GM19035 (cell line): ENCODE measurements at regions not wholly inside any gene's neighbourhood (a gene's known extent, or its start where the extent isn't known, plus 50 kb on each side); places are given as distances from the start of the nearest gene placed in this dataset.
"Not testable (repeated sequence)": the region's sequence is repeated elsewhere in the genome, so short reads cannot be mapped to it uniquely, and the experiment has no call there.

Experiments used
- ATAC-seq: cut with Tn5 transposase; IDR thresholded peaks from one replicate; pipeline ENCODE4 v1.9.1; 2021; ENCODE audit not compliant: unreplicated experiment

DNA sequence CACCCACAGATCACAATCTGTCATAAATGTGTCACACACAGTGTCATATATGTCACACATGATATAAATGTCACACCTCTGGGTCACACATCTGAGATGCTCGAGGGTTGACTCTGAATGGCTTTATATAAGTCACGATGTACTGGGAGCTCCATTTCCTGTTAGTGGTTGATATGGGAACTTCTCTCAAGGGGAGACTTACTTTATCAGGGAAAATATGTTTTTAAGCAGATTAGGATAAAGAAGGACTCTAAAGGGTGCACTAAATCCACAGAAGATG is 83.9 kb upstream of the MEF2A start:
- ATAC-seq = no peak

- no peak for ATAC-seq
Measured at GRCh38 chr15:99482993-99483392, 82.8 kb upstream of the MEF2A start.

DNA sequence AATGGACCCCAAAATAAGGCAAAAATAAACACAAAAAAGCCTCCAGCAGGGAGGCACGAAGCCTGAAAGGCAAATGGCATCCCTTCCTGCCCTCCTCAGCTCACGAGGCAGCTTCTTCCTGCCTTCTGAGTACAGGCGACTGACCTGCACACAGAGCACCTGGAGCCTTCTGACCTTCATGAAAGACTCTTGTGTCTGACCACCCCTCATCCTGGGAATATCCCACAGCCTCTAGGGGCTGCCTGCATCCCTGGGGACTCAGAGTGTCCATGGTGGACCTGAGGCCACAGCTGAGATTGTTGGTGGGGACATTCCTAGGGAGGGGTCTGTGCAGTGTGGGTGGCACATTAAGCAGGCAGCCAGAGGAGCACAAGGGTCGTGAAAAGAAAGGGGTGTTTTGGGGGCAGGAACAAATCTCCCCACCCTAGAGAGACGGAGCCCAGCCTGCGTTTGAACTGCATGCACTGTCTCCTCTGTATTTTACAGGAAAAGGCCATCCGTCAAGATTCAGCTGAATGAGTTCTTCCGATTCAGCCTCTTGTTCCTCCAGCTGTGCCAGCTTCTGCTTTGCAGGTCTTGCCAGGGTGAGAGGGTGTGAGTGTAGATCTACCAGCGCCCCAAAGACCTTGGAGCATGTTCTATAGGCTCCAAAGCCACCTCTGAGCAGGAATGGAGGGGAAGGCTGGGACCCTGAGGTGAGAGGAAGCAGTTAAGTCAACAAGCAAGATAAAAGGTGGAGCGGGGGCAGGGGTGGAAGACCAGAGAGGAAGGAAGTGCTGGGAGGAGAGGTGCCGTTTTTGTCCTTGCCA is 80.4 kb upstream of the MEF2A start:
- no peak for ATAC-seq

GRCh38 chr15:99485992-99486370 is 79.8 kb upstream of the MEF2A start:
- ATAC-seq = no peak

DNA sequence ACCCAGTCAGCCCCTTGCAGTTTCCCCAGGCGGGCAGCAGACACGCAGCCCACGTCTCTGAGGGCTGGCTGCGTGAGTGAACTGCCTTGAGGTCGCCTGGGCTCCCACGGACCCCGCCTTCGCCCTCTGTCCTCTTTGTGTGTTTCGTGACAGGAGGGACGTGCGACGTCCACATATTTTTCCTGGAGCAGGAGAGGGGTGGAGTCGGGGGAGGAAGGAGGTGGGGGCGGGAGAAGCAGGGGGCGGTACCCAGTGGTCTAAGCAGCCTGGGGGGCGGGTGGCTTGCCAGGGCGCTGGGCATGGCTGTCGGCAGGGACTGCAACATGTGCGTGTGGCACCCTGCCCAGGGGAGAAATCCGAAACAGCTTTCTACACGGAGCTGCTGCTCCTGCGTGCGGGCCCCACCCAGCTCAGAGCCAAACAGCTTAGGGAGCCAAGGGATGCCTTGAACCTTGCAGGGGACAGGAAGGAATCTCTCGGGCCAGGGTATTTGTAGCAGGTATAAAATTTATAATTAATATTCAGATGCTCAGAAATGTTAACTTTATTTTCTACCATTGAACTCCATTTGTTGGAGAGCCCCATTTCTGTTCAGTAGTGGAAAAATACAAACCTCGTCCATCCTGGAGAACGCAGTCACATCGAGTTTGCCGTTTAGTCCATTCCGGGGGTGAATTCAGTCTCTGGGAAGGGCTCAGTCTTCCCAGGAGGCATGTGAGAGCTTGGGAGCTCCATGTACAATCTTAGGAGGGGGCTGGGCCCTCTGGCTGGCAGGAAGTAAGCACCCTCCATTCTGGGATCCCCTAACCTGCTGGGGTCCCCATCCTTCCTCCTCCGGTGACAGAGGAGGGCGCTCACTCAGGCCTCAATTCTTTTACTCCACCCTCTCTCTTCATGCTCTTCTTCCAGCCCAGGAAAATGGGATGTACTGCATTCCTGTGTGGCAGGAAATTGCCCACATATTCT is 79.1 kb upstream of the MEF2A start:
- no peak for ATAC-seq

DNA sequence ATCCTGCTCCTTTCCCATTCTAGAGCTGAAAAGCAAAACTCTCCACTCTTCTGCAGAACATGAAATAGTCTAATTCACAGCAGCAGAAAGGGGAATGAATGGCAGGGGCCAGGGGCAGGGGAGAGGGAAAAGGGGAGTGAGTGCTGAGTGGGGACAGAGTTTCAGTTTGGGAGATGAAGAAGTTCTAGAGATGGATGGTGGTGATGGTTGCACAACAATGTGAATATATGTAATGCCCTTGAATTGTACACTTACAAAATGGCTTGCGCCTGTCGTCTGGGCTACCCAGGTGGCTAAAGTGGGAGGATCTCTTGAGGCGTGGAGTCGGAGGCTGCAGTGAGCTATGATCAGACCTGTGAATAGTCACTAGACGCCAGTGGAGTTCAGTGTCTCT is 78.5 kb upstream of the MEF2A start:
- ATAC-seq = no peak

DNA sequence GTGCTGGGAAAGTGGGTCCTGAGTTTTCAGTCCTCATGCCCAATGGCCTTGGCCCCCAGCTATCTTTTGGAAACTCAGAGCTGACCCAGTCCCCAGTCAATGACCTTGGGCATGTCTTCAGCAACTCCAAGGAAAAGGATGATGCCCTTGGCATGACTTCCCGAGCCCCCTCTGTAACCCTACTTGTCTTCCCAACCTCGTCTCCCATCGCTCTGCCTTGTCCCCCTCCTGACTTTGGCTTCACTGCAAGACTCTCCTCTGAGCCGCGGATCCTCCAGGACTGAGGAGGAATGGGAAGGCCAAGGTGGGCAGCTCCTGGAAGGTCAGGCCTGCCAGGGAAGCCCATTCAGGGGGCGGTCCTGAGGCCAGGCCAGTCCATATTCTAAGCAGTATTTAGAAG is 73.5 kb upstream of the MEF2A start:
- no peak for ATAC-seq

GRCh38 chr15:99492716-99493115 is 73.1 kb upstream of the MEF2A start:
- ATAC-seq = no peak

DNA sequence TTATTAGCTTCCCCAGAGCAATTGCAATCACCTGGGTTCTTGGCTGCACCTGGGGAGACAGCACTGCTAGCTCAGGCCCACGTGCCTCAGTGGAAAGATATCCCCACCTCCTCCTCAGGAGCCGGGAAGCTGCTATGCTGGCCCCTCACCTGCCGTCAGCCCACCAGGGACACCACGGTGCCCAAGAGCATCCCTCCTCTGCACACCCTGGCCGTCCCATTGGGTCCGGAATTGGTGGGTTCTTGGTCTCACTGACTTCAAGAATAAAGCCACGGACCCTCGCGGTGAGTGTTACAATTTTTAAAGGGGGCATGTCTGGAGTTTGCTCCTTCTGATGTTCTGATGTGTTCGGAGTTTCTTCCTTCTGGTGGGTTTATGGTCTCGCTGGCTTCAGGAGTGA is 72.3 kb upstream of the MEF2A start:
- no peak for ATAC-seq

GRCh38 chr15:99494536-99495233 is 71.1 kb upstream of the MEF2A start:
- ATAC-seq = not testable (repeated sequence)

DNA sequence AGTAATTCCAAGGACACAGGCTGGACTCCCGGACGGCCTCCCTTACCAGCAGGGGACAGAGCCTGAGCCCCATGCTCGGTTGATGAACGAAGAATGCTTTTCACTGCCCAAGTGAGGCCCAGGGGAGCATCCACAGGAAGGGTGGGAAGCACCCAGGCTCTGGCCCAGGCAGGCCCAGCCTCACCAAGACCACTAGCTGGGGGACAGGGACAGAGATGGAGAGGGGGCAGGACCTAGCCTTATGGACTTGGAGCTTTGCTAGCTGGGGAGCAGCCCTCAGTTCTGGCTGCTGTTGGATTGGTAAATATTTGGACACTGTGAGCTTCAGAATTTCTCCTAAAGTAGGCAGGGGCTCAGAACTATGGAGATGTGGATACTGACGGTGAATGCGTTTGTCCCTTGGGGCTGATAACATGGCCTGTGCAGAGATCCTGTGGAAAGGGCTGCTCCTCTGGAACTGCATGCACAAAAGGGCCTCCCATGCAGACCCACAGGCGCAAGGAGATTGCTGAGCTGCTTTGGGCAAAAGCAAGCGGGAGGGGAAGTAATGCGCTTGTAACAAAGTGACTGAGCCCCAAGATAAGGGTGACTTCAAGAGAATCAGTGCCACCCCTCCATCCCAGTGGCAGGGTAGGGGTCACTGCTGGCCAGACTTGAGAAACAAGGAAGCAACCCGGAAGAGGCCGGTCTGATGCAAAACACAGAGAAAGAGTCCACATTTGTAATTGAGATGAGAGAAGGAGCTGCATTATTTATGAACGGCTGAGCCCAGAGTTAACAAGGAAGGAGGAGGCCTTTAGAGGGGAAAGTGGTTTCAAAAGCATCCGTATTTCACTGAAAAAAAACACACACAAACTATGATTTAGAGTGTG is 70.1 kb upstream of the MEF2A start:
- ATAC-seq = no peak

- no peak for ATAC-seq
Measured at GRCh38 chr15:99496302-99496629, 69.5 kb upstream of the MEF2A start.

DNA sequence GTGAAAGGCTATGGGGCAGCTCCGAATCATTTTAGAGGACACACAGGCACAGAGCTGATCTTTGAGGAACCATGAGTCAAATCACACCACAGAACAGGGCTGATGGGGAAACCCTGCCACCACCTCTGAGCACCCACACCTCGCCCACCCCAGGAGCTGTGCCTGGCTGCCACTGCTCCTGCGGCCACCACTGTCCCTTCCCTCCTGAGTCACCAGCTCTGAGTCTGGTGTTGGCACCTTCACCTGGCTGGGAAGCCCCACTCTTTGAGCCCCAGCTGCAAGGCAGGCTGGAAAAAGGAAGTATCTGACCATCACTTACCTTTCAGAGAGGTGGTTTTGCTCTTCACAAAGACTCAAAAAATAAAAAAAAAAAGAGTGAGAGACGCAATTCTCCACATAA is 63.6 kb upstream of the MEF2A start:
- ATAC-seq = peak; percentile 54

DNA sequence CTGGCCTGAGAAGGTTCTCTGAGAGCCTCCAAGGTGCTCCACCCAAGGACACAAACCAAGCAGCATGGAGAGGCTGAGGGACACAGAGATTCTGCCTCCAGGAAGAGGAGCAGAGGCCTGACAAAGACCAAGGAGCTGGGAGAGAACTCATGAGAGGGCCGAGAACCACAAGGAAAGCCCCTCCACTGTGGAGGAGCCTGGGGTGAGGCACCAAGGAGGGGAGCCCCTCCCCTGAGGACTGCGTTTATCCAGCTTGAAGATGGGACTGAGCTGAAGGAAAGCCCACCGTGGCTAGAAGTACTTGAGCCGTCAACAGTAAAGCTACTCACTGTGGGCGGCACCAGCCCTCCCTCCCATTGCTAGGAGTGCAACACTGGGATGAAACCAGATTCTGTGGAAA is 63.1 kb upstream of the MEF2A start:
- peak; percentile 15 for ATAC-seq

DNA sequence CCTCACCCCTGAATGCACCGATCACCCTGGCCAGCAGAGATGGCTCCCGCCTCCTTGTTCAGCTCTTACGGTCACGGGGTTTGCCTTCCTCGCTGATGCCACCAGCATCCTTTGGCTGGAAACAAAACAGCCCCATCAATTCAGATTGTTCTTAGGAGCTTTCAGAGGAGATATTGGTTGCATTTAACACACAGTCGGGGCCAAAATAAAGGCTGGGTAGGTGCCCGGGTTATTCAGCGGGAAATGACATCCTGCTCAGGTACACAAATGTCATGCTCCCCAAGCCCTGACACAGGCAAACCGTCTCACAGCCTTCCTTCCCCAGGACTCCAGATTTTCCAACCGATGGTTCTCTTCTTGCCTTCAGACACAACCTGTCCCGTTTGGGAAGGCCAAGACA is 62.4 kb upstream of the MEF2A start:
- no peak for ATAC-seq

GRCh38 chr15:99504071-99504822 is 61.5 kb upstream of the MEF2A start:
- ATAC-seq = peak; percentile 21

GRCh38 chr15:99504823-99505551 is 60.8 kb upstream of the MEF2A start:
- ATAC-seq = peak; percentile 40

- no peak for ATAC-seq
Measured at GRCh38 chr15:99506399-99506798, 59.4 kb upstream of the MEF2A start.

DNA sequence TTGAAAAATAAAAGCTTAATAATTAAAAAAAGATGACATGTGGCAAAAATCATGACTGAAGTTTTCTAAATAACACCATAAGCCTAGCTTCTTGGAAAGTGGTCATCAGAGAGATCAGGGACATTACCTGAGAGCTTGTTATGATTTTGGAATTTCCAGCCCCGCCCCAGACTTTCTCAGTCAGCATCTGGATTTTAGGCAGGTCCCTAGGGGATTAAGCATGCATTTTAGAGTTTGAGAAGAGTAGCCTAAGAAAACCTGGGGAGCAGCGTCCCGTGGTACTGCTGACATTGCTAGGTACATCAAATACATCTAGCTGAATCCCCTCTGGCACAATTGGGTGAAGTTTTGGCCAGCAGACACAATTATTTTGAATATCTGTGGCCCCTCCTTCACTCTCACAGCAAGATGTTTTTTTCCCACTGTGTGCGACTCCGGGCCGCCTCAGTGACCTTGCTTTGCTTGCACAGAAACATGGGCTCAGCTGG is 58.7 kb upstream of the MEF2A start:
- no peak for ATAC-seq
